ENCODE measurements at regions not wholly inside any gene's neighbourhood (a gene's known extent, or its start where the extent isn't known, plus 50 kb on each side); places are given as distances from the start of the nearest gene placed in this dataset.

DNA sequence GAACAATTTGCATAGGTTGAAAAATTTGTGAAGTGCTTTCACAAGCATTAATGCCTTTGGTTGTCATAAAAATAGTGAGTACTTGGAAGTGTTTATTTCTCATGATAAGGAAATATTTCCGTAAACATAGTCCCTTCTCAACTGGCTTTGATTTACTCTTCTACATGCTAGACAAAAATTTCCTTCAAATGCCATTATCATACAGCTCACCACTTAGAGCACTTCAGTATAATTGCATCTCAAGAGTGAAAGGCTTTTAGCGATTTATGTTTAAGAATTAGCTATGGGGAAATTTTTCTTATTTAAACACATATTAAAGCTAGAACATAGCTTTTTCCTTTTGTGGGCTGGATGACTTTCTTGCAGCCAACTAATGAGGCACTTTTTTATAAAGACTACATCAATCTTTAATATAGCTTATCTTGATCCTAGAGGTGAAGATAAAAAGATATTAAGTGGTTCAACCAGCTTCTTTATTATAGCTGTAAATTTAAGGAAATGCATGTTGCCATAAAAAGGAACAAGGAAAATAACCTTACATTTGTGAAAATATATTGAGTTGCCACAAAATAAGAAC, 656.8 kb downstream of the SLITRK6 start:
- no peak for TF ChIP-seq SMAD3 (CRISPR knock-in tag; IDR thresholded peaks at IDR 0.05; ENCODE audit: borderline replicate concordance)
- TF ChIP-seq, protein P1, sequence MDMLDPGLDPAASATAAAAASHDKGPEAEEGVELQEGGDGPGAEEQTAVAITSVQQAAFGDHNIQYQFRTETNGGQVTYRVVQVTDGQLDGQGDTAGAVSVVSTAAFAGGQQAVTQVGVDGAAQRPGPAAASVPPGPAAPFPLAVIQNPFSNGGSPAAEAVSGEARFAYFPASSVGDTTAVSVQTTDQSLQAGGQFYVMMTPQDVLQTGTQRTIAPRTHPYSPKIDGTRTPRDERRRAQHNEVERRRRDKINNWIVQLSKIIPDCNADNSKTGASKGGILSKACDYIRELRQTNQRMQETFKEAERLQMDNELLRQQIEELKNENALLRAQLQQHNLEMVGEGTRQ (CRISPR knock-in tag; IDR thresholded peaks at IDR 0.05) = no peak
- TF ChIP-seq, protein P2, sequence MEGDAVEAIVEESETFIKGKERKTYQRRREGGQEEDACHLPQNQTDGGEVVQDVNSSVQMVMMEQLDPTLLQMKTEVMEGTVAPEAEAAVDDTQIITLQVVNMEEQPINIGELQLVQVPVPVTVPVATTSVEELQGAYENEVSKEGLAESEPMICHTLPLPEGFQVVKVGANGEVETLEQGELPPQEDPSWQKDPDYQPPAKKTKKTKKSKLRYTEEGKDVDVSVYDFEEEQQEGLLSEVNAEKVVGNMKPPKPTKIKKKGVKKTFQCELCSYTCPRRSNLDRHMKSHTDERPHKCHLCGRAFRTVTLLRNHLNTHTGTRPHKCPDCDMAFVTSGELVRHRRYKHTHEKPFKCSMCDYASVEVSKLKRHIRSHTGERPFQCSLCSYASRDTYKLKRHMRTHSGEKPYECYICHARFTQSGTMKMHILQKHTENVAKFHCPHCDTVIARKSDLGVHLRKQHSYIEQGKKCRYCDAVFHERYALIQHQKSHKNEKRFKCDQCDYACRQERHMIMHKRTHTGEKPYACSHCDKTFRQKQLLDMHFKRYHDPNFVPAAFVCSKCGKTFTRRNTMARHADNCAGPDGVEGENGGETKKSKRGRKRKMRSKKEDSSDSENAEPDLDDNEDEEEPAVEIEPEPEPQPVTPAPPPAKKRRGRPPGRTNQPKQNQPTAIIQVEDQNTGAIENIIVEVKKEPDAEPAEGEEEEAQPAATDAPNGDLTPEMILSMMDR (IDR thresholded peaks at IDR 0.05) = no peak
- TF ChIP-seq JUN (CRISPR knock-in tag; IDR thresholded peaks at IDR 0.05) = no peak
- TF ChIP-seq NR3C1 (CRISPR knock-in tag; conservative IDR thresholded peaks at IDR 0.05; ENCODE audit: low read depth) = no peak
- TF ChIP-seq, protein P3, sequence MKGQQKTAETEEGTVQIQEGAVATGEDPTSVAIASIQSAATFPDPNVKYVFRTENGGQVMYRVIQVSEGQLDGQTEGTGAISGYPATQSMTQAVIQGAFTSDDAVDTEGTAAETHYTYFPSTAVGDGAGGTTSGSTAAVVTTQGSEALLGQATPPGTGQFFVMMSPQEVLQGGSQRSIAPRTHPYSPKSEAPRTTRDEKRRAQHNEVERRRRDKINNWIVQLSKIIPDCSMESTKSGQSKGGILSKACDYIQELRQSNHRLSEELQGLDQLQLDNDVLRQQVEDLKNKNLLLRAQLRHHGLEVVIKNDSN (CRISPR knock-in tag; IDR thresholded peaks at IDR 0.05) = no peak
- no peak for TF ChIP-seq GRHL2 (CRISPR knock-in tag; IDR thresholded peaks at IDR 0.05; ENCODE audit: insufficient replicate concordance, severe bottlenecking)
- TF ChIP-seq, protein P4, sequence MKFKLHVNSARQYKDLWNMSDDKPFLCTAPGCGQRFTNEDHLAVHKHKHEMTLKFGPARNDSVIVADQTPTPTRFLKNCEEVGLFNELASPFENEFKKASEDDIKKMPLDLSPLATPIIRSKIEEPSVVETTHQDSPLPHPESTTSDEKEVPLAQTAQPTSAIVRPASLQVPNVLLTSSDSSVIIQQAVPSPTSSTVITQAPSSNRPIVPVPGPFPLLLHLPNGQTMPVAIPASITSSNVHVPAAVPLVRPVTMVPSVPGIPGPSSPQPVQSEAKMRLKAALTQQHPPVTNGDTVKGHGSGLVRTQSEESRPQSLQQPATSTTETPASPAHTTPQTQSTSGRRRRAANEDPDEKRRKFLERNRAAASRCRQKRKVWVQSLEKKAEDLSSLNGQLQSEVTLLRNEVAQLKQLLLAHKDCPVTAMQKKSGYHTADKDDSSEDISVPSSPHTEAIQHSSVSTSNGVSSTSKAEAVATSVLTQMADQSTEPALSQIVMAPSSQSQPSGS (CRISPR knock-in tag; IDR thresholded peaks at IDR 0.05; ENCODE audit: borderline replicate concordance, low read depth) = no peak
- no peak for TF ChIP-seq TCF7 (CRISPR knock-in tag; IDR thresholded peaks at IDR 0.05; ENCODE audit: low read depth)
- TF ChIP-seq, protein P5, sequence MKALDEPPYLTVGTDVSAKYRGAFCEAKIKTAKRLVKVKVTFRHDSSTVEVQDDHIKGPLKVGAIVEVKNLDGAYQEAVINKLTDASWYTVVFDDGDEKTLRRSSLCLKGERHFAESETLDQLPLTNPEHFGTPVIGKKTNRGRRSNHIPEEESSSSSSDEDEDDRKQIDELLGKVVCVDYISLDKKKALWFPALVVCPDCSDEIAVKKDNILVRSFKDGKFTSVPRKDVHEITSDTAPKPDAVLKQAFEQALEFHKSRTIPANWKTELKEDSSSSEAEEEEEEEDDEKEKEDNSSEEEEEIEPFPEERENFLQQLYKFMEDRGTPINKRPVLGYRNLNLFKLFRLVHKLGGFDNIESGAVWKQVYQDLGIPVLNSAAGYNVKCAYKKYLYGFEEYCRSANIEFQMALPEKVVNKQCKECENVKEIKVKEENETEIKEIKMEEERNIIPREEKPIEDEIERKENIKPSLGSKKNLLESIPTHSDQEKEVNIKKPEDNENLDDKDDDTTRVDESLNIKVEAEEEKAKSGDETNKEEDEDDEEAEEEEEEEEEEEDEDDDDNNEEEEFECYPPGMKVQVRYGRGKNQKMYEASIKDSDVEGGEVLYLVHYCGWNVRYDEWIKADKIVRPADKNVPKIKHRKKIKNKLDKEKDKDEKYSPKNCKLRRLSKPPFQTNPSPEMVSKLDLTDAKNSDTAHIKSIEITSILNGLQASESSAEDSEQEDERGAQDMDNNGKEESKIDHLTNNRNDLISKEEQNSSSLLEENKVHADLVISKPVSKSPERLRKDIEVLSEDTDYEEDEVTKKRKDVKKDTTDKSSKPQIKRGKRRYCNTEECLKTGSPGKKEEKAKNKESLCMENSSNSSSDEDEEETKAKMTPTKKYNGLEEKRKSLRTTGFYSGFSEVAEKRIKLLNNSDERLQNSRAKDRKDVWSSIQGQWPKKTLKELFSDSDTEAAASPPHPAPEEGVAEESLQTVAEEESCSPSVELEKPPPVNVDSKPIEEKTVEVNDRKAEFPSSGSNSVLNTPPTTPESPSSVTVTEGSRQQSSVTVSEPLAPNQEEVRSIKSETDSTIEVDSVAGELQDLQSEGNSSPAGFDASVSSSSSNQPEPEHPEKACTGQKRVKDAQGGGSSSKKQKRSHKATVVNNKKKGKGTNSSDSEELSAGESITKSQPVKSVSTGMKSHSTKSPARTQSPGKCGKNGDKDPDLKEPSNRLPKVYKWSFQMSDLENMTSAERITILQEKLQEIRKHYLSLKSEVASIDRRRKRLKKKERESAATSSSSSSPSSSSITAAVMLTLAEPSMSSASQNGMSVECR (CRISPR knock-in tag; IDR thresholded peaks at IDR 0.05; ENCODE audit: borderline replicate concordance) = no peak
- no peak for TF ChIP-seq ZNF396 (CRISPR knock-in tag; IDR thresholded peaks at IDR 0.05; ENCODE audit: borderline replicate concordance)
- TF ChIP-seq SMAD4 (CRISPR knock-in tag; IDR thresholded peaks at IDR 0.05) = no peak
- TF ChIP-seq, protein P6, sequence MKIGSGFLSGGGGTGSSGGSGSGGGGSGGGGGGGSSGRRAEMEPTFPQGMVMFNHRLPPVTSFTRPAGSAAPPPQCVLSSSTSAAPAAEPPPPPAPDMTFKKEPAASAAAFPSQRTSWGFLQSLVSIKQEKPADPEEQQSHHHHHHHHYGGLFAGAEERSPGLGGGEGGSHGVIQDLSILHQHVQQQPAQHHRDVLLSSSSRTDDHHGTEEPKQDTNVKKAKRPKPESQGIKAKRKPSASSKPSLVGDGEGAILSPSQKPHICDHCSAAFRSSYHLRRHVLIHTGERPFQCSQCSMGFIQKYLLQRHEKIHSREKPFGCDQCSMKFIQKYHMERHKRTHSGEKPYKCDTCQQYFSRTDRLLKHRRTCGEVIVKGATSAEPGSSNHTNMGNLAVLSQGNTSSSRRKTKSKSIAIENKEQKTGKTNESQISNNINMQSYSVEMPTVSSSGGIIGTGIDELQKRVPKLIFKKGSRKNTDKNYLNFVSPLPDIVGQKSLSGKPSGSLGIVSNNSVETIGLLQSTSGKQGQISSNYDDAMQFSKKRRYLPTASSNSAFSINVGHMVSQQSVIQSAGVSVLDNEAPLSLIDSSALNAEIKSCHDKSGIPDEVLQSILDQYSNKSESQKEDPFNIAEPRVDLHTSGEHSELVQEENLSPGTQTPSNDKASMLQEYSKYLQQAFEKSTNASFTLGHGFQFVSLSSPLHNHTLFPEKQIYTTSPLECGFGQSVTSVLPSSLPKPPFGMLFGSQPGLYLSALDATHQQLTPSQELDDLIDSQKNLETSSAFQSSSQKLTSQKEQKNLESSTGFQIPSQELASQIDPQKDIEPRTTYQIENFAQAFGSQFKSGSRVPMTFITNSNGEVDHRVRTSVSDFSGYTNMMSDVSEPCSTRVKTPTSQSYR (CRISPR knock-in tag; IDR thresholded peaks at IDR 0.05) = no peak
